Right cardiac atrium (tissue), 5 donors: ENCODE measurements at regions not wholly inside any gene's neighbourhood (a gene's known extent, or its start where the extent isn't known, plus 50 kb on each side); places are given as distances from the start of the nearest gene placed in this dataset.
"Not testable (repeated sequence)": the region's sequence is repeated elsewhere in the genome, so short reads cannot be mapped to it uniquely, and the experiment has no call there.

Experiments used
- ATAC-seq, 2 donors: fragments of 200-7000 bp; cut with Tn5 transposase; one replicate each; pipeline versions ENCODE4 v1.8.0 to v1.9.1; 2020; ENCODE audit warnings: moderate library complexity in 2 of 2, mild to moderate bottlenecking in 1 of 2
- DNase-seq, 3 donors: peaks; one replicate each; pipeline ENCODE4 v3.0.0-alpha.2; 2020
- H3K27ac ChIP-seq: one replicate; pipeline ENCODE4 v1.5.1; 2013; ENCODE audit warnings: mild to moderate bottlenecking, low read length, control low read depth, moderate library complexity
- H3K27me3 ChIP-seq: one replicate; pipeline ENCODE4 v1.6.1; 2013; ENCODE audit not compliant: control insufficient read depth, insufficient read depth
- H3K4me1 ChIP-seq: one replicate; pipeline ENCODE4 v1.6.1; 2013; ENCODE audit warnings: low read length; ENCODE audit not compliant: control insufficient read depth, insufficient read depth
- H3K4me3 ChIP-seq: one replicate; pipeline ENCODE4 v1.5.1; 2013; ENCODE audit warnings: low read length, control low read depth
- H3K9me3 ChIP-seq: one replicate; pipeline ENCODE4 v1.6.1; 2013; ENCODE audit warnings: low read length; ENCODE audit not compliant: control insufficient read depth
- WGBS: extraction: QIAGEN DNeasy Blood & Tissue Kit; methylation state at CpG from one replicate; pipeline ENCODE4 v1.1.7; 2013; 5-methylcytosine and 5-hydroxymethylcytosine counted together
- intact Hi-C, 4 donors: fragments of 100-400 bp; cut with DNase I; formaldehyde crosslinking; loops; one replicate each; pipeline versions ENCODE4 v1.11.0 to v1.14.0; 2022 to 2023
- donor health status: healthy with polysubstance abuse.
- donor health status: DM: no; HTN: yes; CAD: no.
- donor health status: DM: no; HTN: no; CAD: no.
- donor health status: DM: no; HTN: yes; CAD: no; lungs with severe emphysema.
- donor health status: DM: yes; HTN: yes; CAD: no.

DNA sequence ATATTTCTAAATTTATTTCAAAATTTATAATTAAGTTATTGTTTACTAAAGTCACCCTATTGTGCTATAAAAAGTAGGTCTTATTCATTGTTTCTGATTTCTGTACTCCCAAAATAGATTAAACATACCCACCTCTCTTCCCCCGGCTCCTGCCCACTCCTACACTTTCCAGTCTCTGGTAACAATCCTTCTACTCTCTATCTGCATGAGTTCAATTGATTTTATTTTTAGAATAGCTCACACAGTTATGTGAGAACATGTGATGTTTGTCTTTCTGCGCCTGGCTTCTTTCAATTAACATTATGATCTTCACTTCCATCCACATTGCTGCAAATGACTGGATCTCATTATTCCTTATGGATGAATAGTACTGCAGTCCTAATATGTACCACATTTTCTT, 269.3 kb downstream of the ACTRT1 start:
- Histone ChIP-seq H3K4me3 (no peak overlapping the region), H3K27me3 (no peaks in the 10 kb centered on the region), H3K27ac (no peak overlapping the region), H3K9me3 (no peaks in the 10 kb centered on the region), H3K4me1 (no peaks in the 10 kb centered on the region)
- intact Hi-C loops = no loop called here
- no peak for DNase-seq
- no peak for ATAC-seq
- 63% methylated on average over 2 of the region's 2 CpGs for WGBS

DNA sequence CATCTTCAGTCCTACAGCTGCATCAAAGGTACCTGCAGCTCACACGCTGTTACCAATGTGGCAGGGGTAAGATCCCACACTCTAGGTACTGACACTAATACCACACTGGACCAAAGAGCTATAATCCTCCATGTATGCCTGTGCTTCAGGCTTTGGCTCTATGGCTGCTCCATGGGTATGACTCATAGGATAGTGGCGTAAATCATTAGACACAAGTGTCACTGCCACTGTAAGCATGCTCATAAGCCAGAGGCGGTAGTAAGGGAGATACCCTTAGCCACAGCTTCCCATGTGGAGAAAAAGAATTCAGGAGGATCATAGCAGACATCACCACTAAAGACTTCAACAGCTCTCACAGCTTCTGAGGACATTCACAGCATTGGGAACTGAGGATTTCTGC, 287.5 kb downstream of the ACTRT1 start:
- H3K9me3 ChIP-seq = no peaks in the 10 kb centered on the region
- 79% methylated on average over 3 of the region's 3 CpGs for WGBS
- no peak overlapping the region for H3K4me3 ChIP-seq
- intact Hi-C loops = no loop called here
- H3K27ac ChIP-seq = no peak overlapping the region
- H3K27me3 ChIP-seq = no peaks in the 10 kb centered on the region
- no peaks in the 10 kb centered on the region for H3K4me1 ChIP-seq
- ATAC-seq (no peak), DNase-seq (no peak)

DNA sequence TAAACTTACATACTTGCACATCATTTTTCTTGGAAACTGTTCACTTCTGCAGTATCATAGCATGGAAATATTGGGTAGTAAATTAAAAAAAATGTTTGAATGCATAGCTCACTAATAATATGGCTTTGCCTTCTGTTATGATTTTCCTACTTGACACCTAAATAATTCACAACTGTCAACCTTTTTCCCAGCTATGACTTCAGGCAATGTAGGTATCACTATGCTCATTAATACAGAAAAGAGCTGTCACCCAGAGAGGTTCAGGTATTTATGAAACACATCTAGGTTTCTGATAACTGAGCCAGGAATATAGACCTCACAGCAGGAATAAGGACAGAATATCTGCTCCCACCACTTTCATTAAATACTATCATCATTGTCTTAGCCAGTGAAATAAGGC, 289.5 kb downstream of the ACTRT1 start:
- Histone ChIP-seq H3K27ac (no peak overlapping the region), H3K4me3 (no peak overlapping the region), H3K27me3 (no peaks in the 10 kb centered on the region), H3K4me1 (no peaks in the 10 kb centered on the region), H3K9me3 (no peaks in the 10 kb centered on the region)
- DNase-seq (no peak), ATAC-seq (no peak)
- intact Hi-C loops = no loop called here

DNA sequence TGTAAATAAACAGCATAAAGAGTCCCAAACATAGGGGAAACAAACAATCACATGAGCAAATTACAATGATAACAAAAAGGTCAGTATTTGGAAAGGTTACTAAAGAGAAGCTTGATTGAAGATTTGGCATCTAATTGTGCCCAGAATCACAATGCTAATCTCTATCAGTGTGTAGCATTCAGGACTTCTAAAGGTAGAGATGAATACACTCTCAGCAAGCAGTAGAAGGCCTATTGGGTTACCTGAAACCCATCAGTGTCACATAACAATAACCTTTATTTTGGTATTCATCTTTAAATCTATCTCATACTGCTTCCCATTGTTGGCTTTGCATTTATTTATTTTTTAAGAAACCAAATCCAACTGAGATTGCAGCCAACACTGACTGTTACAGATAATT, 319.5 kb downstream of the ACTRT1 start:
- DNase-seq (no peak), ATAC-seq (no peak)
- no peak overlapping the region for H3K4me3 ChIP-seq
- no peaks in the 10 kb centered on the region for H3K4me1 ChIP-seq
- H3K9me3 ChIP-seq = no peaks in the 10 kb centered on the region
- H3K27ac ChIP-seq = no peak overlapping the region
- intact Hi-C loops = no loop called here
- H3K27me3 ChIP-seq = no peaks in the 10 kb centered on the region

DNA sequence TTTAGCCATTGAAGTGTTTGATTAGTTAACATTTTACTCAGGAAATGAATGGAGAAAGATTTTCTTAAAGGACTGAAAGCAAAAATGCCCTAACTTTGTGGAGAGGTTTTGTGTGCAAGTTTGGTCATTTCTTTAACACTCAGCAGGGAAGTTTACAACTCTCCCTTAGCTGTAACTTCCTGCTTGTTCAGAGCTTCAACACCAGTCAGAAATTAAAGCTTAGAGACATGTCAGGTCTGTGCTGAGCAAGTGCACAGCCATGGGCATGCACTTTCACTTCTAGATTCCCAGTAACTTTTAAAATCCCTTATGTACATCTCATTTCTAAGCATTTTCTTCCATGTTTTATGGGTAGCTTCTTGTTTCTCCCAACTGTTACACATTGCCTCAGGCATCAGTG, 326.0 kb downstream of the ACTRT1 start:
- Histone ChIP-seq H3K27ac (no peak overlapping the region), H3K9me3 (no peaks in the 10 kb centered on the region), H3K4me3 (no peak overlapping the region), H3K27me3 (no peaks in the 10 kb centered on the region), H3K4me1 (no peaks in the 10 kb centered on the region)
- DNase-seq = no peak
- ATAC-seq = no peak
- intact Hi-C loops = no loop called here

DNA sequence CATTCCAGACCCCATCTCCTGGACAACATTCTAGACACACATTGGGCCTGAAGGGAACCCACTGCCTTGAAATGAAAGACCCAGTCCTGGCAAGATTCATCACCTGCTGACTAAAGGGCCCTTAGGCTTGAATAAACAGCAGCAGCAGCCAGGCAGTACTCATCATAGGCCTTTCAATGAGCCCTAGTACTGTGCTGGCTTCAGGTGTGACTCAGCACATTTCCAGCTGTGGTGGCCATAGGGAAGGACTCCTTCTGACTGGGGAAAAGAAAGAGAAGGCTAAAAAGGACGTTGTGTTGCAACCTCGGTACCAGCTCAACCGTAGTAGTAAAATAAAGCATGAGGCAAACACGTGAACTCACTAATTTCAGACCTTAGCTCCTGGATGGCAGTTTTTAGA, 344.0 kb downstream of the ACTRT1 start:
- intact Hi-C loops = no loop called here
- no peaks in the 10 kb centered on the region for H3K9me3 ChIP-seq

DNA sequence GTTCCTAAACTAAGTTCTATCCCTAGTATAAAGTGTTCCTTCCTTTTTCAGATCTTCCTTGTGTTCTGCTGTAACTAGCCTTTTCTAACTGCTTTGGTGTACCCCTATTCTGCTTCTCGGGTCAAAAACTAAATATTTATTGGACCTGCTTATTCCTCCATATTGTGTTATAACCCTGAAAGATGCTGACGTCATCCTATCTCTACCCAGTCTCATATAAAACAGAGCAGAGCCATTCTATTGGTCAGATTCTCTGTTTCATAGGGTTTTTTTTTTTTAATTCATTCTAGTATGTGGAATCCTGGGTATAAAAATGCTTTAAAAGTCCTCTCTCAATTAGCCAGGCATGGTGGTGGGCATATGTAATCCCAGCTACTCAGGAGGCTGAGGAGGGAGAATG, 349.7 kb downstream of the ACTRT1 start:
- 74% methylated on average over 2 of the region's 2 CpGs for WGBS

More for the DNA sequence above, 344.0 kb downstream of the ACTRT1 start:
- Histone ChIP-seq H3K27me3 (no peaks in the 10 kb centered on the region), H3K4me1 (no peaks in the 10 kb centered on the region), H3K4me3 (no peak overlapping the region), H3K27ac (no peak overlapping the region)
- ATAC-seq = no peak
- WGBS = 65% methylated on average over 4 of the region's 4 CpGs
- DNase-seq = no peak

DNA sequence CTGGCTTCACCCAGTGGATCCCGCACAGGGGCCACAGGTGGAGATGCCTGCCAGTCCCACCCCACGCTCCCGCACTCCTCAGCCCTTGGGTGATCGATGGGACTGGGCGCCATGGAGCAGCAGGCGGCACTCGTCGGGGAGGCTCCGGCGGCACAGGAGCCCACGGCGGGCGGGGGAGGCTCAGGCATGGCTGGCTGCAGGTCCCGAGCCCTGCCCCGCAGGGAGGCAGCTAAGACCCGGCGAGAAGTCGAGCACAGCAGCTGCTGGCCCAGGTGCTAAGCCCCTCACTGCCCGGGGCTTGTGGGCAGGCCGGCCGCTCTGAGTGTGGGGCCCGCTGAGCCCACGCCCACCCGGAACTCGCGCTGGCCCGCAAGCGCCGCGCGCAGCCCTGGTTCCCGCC, 389.3 kb downstream of the ACTRT1 start:
- DNase-seq = peak in 2 of 3 donors; percentile 12 to 30
- H3K27me3 ChIP-seq, ATAC-seq, H3K27ac ChIP-seq, H3K4me3 ChIP-seq, H3K4me1 ChIP-seq, H3K9me3 ChIP-seq, intact Hi-C loops: not testable (repeated sequence)
- WGBS = 95% methylated on average over 29 of the region's 32 CpGs

More for the DNA sequence above, 349.7 kb downstream of the ACTRT1 start:
- Histone ChIP-seq H3K9me3 (no peaks in the 10 kb centered on the region), H3K27me3 (no peaks in the 10 kb centered on the region), H3K4me1 (no peaks in the 10 kb centered on the region), H3K4me3 (no peak overlapping the region), H3K27ac (no peak overlapping the region)
- intact Hi-C loops = no loop called here
- no peak for ATAC-seq
- DNase-seq = no peak

DNA sequence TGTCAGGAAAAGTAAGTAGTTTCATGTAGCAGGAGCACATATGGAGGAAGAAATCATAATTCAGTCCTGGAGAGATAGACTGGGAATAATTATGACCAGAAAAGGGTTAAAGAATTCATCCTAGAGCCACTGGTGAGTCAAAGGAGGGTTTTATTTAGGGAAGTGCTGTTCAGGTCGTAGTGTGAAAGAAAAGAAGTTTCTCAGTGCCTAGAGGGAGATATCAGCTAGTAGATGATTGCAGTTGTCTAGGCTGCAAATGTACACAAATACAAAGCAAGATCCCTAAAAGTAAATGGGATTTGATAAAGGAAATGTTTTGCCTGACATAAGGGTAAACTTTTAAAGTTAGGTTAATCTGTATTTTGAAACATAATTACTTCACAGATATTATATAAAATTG, 403.2 kb downstream of the ACTRT1 start:
- peak in 1 of 2 donors; percentile 50 for ATAC-seq
- H3K27me3 ChIP-seq = no peaks in the 10 kb centered on the region
- no peak overlapping the region for H3K27ac ChIP-seq
- 4% methylated on average over 1 of the region's 1 CpG for WGBS
- no peaks in the 10 kb centered on the region for H3K4me1 ChIP-seq
- H3K4me3 ChIP-seq = no peak overlapping the region
- intact Hi-C loops = no loop called here
- no peak for DNase-seq
- no peaks in the 10 kb centered on the region for H3K9me3 ChIP-seq

DNA sequence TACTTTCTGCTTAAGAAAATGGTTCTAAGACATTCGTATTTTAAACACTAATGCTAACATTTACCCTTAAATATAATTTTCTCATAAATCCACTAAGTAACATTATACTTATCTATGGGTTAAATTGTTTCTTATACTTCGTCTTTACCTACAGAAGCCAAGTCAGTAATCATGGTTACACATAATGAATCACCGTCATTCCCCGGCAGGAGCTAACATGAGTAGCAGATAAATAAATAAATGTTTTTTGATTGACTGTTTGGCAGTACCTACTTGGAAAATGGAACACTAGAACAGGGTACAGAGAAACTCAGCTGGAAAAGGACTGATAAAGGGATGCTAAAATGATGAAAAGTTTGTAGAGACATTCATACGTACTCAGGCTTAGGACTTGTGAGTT, 430.4 kb downstream of the ACTRT1 start:
- Histone ChIP-seq H3K9me3 (no peaks in the 10 kb centered on the region), H3K27me3 (no peaks in the 10 kb centered on the region), H3K4me1 (no peaks in the 10 kb centered on the region), H3K27ac (no peak overlapping the region), H3K4me3 (no peak overlapping the region)
- WGBS = 58% methylated on average over 5 of the region's 5 CpGs
- DNase-seq = no peak
- intact Hi-C loops = no loop called here
- ATAC-seq = no peak

DNA sequence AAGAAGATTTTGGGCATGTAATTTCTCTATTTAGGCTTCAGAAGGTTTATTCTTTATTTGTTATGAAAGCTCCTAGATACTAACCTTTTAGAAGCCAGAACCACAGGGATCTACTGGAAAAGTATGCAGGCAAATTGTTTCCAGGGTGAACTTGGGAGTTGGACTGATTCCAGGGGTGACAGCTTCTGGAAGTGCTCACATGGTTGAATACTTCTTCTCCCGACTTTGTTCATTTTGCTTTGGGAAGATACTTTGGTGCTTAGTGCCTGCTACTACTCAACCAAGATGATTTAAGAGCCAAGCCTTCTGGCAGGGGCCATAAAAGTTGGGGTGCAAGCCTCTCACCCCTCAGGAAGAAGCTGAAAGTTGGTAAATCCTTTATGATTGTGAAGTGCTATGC, 445.6 kb downstream of the ACTRT1 start:
- ATAC-seq = no peak
- intact Hi-C loops = no loop called here
- Histone ChIP-seq H3K9me3 (no peaks in the 10 kb centered on the region), H3K4me3 (no peak overlapping the region), H3K4me1 (no peaks in the 10 kb centered on the region), H3K27ac (no peak overlapping the region), H3K27me3 (no peaks in the 10 kb centered on the region)
- no peak for DNase-seq
- WGBS = 31% methylated on average over 1 of the region's 1 CpG

DNA sequence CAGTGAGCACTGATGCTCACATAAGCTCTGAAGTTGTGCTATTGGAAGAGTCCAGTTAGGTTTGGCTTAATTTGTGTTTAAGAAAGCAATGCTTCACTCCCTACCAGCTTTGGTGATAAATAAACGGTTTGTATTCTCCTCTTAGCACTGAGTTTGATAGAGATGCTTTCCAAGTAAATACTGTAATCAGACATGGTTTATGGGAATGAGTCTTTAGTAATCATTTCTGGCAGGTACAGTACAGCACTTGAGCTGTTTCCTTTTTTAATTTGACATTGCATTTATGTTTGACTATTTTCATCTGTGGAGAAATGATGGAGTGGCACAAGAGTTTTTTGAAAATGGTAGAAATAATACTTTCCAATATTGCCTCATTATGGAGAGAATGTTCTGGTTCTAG, 455.3 kb downstream of the ACTRT1 start:
- Histone ChIP-seq H3K27ac (no peak overlapping the region), H3K4me1 (no peaks in the 10 kb centered on the region), H3K4me3 (no peak overlapping the region), H3K9me3 (no peaks in the 10 kb centered on the region), H3K27me3 (no peaks in the 10 kb centered on the region)
- DNase-seq = no peak
- 21% methylated on average over 1 of the region's 1 CpG for WGBS
- ATAC-seq = no peak
- intact Hi-C loops = no loop called here
